M059J (cell line): ENCODE measurements at regions not wholly inside any gene's neighbourhood (a gene's known extent, or its start where the extent isn't known, plus 50 kb on each side); places are given as distances from the start of the nearest gene placed in this dataset.

Experiments
- DNase-seq: peaks from one replicate; pipeline ENCODE4 v3.0.0-alpha.2; 2012; ENCODE audit warnings: low read depth

DNA sequence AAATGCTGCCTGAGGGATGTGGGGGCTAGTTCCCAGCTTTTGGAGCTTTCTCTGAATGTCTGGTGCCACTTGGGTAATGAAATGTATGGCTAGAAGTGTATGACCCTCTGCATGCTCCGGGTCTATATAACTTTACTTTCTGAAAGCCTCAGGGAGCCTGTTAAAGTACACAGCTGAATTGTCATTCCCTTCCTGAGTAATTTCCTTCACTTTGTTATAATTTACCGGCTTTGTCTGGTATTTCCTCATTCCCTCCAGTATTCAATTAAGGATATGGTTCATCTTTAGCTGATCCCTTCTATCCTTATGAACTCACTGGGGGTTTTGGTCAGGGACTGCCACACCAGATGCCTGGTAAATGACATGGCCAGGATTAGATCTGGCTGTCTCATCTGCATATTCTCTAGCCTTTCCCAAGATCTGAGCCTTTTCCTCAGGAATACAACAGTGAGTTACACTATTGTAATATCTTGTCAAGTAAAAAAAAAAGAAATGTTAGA lies 620.3 kb downstream of the ZPLD1 start:
- peak; percentile 6 for DNase-seq

DNA sequence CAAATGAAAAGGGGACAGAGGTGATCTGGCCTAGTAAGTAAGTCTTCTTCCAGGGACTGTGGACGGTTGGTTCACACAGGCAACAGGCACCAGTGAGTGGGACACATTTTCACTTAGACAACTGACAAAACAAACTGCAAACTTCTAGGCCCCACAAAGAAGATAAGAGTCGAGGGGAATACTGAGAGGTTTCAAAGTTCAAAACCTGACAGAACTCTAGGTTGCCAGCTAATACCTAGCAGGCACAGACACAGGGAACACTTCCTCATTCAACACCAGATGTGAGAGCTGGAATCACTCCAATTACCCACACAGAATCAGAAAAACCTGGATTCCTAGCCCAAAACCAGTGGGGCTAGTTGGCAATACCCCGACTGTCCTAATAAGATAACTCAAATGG lies 621.7 kb downstream of the ZPLD1 start:
- no peak for DNase-seq

GRCh38 chr3:103057003-103057402 lies 622.2 kb downstream of the ZPLD1 start:
- peak; percentile 15 for DNase-seq

GRCh38 chr3:103057487-103057886 lies 622.7 kb downstream of the ZPLD1 start:
- no peak for DNase-seq

DNA sequence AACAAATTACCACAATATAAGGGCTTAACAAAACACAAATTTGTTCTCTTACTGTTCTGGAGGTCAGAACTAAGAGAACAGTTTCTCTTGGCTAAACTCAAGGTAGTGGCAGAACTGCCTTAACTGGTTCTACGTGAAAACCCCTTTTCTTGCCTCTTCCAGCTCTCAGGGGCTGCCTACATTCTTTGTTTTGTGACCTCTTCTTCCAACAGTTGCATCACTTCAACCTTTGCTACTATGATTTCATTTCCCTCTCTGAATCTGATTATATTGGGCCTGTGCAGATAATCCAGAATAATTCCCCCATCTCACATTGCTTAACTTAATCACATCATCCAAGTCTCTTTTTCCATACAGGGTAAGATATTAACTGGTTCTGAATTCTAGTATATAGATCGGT lies 624.6 kb downstream of the ZPLD1 start:
- no peak for DNase-seq

DNA sequence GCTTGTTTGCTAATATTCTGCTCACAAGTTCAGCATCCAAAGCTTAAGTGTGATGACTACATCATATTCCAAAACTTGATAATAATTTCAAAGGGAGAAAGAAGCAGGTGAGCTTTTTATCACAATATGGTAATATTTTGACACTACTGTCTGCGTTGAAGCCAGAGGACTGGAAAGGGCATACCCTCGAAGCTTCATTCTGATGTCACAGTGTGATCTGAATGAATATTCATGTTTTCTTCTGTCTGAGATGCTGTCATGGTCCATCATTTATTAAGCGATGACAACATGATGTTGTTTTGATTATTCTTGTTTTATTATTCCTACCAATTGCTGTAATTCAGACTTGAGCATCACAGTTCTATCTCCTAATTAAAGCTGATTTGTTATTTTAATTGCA lies 625.4 kb downstream of the ZPLD1 start:
- DNase-seq = no peak

- no peak for DNase-seq
Observed at GRCh38 chr3:103067963-103068362, 633.1 kb downstream of the ZPLD1 start.

- no peak for DNase-seq
Observed at GRCh38 chr3:103075282-103075681, 640.5 kb downstream of the ZPLD1 start.

DNA sequence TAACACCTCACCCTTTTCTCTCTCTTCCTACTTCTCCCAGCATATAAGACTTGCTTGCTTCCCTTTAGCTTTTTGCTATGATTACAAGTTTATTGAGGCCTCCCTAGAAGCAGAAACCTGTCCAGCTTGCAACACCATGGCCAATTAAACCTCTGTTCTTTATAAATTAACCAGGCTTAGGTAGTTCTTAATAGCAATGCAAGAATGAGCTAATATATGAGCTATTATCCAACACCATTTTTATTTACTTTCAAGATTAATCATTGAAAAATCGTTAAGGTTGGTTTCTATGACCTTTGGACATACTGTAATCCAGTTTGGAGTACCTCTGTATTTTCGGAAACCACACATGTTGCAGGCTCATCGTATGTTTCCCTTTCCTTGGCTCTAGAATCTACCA lies 643.1 kb downstream of the ZPLD1 start:
- DNase-seq = no peak

DNA sequence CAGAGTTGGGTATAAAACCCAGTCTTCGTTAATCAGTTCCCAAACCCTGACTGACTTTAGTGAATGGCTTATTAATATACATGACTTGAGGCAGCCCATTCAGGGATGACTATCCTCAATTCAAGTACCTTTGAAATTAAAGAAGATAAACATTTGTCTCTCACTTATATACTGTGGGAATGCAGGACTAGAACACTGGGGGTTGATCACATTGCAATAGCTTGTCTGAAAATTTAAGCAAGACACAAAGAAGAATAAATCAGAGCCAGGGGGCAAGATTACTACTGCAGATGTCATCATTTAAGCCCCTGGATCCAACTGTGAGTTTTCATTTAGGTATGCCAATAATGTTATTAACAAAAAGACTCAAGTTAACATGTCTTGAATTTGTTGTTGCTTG lies 647.7 kb downstream of the ZPLD1 start:
- DNase-seq = no peak

DNA sequence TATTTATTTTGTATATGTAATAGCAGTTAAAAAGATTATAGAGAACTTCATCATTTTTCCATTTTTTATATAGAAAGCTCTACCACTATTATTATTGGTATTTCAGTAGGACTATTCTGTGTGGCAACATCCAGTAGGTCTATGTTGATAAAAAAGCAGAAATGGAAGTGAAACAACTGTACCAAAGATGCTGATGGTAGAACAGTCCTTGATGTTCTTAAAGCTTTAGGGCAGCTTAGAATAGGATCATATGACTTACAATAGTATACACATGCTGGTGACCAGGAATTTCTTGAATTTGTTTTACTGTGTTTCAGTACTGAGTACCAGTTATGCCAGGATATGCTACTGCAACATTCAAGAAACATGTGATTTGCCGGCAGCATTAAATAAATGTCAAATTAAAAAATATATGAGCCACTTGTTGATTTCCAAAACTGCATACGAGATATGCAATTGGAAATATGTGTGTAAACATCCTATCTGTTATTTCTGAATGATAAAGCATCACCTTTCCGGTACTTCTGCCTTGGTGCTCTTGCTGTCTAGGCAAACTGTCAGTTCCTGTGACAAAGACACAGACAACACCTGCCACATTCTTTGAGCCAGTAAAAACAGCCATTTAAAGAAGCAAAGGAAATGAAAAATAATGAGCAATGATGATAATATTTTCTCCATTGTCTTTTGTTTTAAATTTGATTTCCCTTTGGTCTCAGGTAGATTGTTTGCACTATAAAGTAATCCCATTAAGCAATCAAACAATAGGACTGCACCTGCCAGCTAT lies 649.2 kb downstream of the ZPLD1 start:
- no peak for DNase-seq

DNA sequence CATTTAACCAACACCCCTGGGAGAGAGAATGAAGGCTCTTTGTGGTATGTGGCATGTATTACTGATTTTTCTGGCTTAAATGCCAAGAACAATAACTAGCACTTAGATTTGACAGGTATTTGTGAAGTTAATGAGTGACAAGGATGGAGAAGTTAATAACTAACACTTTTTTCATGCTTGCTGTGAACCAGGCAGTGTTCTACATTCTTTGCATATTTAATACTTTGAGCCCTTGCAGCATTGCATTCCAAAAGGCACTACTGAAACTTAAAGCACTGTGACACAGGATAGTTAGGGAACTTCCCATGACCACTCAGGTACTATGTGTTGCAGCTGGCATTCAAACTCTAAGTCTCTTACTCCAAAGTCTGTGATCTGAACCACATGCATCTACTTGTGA lies 650.6 kb downstream of the ZPLD1 start:
- DNase-seq = no peak

- no peak for DNase-seq
Observed at GRCh38 chr3:103089758-103090157, 654.9 kb downstream of the ZPLD1 start.

DNA sequence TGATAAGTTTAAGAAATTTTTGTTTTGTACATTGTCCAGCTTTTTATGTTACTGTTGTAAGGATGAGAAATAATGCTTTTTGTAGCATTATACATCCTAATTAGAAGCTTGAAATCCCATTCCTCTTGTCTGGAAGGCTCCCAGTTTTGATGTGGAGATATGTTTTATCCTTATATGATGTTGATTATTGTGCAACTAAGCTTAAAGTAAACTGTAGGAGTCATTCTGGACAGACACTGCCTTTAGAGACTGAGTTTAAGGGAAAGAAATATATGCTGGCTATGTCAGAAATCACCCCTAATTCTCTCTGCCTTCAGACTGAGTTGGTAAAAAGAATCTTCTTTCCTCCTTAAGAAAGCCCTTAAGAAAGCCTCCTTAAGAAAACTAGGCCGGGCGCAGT lies 670.4 kb downstream of the ZPLD1 start:
- no peak for DNase-seq

DNA sequence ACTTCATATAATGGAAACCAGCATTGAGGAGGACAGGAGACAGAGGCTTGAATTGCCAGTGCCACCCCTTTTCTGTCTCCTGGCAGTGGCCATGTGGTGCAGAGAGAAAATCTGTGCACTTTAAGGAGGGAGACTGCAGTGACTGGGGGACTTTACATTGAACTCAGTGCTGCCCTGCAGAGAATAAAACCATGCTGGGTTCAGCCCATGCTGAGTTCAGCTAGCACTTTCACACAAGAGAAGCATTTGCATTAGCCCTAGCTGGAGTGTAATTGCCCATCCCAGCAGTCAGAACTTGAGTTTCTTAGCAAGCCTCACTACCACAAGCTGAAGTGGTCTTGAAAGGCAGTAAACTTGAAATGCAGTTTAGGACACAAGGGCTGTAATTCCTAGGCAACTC lies 677.5 kb downstream of the ZPLD1 start:
- no peak for DNase-seq

GRCh38 chr3:103126115-103126514 lies 691.3 kb downstream of the ZPLD1 start:
- DNase-seq = peak; percentile 25

GRCh38 chr3:103127098-103127630 lies 692.3 kb downstream of the ZPLD1 start:
- no peak for DNase-seq

DNA sequence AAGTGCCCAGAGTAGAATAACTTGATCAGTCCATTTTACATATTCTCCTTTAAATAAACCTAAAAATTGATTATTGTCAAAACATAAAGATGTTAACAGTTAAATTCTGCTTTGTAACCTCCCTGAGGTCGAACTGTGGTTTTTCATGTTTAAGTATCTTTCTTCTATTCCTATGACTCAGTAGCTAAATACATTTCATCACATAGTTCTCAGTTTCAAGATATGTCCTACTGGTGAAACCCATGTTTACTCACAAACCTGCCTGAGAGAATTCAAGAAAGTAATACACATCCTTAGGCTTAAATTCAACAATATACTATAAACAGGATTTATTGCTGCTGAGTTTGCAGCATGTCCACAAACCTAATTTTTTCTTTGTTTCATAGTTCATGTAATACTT lies 692.9 kb downstream of the ZPLD1 start:
- DNase-seq = peak; percentile 26

DNA sequence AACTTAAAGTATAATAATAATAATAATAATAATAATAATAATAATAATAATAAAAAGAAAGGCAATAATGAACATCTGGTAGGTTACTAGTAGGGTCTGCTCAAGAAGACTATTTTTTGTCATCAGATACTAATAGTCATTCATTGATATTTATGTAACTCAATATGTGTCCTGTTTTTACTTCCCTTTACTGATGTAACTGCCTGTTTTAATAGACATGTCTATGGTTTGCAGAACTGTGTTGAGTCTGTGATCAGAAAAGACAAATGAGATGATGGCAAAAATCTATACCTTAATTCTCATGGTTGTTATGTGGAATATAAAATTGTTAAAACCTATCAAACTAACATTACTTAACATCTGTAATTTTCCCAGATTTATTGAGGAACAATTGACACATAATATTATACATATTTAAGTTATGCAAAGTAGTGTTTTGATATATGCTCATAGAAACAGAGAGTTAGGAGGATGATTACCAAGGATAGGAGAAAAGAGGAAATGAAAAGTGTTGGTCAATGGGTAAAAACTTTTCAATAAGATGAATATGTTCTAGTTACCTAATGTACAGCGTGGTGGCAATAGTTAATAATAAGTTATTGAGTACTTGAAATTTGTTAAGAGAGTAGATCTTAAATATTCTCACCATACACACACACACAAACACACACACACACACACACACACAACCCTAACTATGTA lies 699.4 kb downstream of the ZPLD1 start:
- no peak for DNase-seq

DNA sequence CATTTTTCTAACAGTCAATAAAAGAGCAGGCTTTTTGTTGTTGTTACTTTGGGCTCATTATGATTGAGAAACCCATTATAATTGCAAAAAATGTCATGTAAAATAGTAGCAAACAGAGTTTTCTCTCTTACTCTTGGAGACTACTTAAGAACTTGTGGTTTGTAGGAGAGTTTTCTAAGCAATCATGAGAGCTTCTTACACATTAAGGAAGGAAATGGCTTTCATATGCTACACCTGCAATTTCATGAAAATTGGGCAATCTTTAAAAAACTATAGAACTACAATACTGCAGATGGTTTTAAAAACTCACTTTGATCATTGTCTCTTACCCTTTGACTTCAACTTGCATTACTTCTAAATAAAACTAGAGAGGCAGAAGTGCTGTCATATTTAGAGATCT lies 701.8 kb downstream of the ZPLD1 start:
- DNase-seq = no peak

GRCh38 chr3:103137830-103138229 lies 703.0 kb downstream of the ZPLD1 start:
- no peak for DNase-seq

DNA sequence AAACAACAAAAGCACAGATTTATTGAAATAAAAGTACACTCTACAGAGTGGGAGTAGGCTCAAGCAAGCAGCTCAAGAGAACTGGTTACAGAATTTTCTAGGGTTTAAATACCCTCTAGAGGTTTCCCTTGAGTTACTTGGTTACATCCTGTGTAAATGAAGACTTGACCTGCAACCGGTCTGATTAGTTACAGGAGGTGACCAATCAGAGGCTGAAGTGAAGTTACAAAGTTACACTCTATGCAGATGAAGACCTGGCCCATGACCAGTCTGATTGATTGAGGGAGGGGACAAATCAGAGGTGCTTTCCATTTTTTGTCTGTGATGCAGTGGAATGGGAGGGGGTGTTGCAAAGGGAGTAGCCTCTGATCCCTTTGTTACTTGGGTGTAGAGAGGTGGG lies 723.4 kb downstream of the ZPLD1 start:
- DNase-seq = no peak

DNA sequence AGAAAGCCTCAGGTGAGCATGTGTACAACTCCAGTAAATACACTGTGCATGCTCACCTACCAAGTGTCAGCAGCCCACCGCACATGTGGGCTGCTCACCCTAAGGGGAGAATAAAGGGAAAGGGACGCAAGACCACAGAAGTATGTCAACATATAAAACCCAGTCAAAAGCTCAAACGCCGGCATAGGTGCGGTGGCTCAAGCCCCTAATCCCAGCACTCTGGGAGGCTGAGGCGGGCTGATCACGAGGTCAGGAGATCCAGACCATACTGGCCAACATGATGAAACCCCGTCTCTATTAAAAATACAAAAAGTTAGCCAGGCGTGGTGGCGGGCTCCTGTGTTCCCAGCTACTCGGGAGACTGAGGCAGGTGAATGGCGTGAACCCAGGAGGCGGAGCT lies 732.1 kb downstream of the ZPLD1 start:
- DNase-seq = no peak
